ENCODE measurements at regions not wholly inside any gene's neighbourhood (a gene's known extent, or its start where the extent isn't known, plus 50 kb on each side); places are given as distances from the start of the nearest gene placed in this dataset.
"Not testable (repeated sequence)": the region's sequence is repeated elsewhere in the genome, so short reads cannot be mapped to it uniquely, and the experiment has no call there.

DNA sequence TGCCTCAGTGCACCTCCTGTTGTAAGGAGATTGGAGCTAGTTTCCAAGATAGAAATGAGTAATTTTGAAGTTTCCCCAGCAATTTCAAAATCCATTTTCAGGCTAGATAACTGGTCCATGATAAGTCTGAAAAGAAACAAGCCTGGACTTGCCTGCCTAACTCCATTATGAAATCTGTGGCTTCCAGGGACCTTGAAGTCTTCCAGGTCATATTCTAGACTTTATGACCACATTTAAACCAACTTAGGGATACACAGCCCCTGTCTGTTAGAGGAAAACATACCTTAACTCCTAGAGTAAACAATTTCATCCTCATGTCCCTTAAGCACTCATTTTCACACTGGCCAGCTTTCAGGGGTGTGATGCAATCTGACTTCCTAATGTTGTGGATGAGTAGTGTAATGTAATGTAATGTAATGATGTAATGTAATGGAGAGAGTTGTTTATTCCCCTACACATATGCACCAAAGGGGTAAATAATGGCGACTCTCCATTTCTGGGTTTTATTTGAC, 96.7 kb upstream of the FAM20A start:
- no peak for DNase-seq

DNA sequence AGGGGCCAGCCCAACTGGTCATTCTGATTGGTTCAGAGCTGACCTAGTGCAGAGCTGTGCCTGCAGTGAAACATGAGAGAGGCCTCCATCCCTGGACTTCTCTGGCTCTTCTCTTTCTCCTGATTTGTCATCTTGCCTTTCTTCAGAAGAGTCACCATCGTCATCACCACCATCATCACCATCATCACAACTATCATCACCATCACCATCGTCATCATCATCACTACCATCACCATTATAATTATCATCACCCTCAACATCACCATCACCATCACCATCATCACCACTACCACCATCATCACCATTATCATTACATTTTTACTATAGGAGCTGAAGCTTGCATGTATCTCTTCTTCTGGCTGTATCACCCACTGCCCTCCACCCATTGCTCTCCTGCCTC, 94.5 kb upstream of the FAM20A start:
- no peak for DNase-seq

DNA sequence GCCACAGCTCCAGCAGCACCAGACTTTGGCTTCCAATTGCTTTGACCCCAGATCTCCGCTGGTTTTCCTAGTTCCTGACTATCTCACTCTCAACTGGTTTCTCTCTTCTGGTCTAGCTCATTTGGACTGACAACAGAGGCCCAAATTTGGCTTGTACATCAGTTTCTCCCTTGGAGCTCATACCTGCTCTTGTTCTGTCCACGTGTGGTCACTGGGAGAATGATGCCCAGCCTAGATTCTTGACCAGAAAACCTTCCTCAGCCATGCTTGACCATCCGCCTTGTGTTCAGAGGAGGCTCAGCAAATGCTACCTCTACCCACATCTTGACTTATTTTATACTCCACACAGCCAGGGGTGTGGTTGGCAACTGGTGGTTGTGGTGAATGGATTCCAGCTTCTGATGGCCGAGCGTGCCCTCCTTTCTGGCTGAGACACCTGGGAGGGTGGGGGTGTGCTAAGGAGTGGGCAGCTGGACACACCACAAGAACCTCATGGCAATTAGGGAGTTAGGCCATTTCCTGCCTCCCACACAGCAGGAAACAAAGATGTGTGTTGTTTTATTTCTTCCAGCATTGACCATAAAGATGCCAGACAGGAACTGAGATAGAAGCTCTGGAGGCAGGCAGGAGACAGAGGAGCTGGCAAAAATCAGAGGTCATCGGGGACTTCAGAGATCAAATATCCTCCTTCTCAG, 93.8 kb upstream of the FAM20A start:
- DNase-seq, result no peak

DNA sequence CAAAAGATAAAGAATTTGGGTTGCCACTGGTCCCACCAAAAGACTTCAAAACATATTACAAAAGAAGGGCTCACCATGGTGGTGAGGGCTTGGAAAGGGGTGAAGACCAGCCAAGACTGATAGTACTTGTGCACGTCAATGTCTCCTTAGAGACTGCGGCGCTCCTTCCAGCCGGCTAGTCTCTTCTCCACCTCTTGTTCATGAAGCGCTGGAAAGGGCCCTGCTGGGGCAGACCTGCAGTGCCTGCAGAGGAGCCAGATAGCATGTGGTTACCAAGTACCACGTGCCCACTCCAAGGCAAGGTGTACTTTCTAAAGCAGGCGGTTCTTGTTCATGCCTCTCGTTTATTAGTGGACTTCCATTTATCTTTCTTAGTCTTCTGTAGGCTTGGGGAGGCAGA, 92.7 kb upstream of the FAM20A start:
- no peak for DNase-seq

DNA sequence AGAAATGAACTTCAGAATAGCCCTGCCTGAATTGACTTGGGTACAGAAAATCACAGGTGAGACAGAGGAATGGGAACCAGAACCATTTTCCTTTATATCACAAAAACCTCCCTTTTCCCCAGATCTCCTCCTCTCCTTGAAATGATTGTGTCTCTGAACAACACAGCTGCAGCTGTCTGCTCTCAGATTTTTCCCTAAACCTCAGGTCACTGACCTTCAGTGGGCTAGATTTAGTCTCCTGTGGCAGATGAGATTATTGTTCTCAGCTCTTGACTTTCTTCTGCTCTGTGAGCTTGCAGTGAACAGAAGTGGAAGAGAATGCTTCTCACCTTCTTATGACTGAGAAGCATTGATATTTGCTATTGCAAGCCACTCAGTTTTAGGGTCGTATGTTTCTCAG, 92.3 kb upstream of the FAM20A start:
- DNase-seq, result no peak

DNA sequence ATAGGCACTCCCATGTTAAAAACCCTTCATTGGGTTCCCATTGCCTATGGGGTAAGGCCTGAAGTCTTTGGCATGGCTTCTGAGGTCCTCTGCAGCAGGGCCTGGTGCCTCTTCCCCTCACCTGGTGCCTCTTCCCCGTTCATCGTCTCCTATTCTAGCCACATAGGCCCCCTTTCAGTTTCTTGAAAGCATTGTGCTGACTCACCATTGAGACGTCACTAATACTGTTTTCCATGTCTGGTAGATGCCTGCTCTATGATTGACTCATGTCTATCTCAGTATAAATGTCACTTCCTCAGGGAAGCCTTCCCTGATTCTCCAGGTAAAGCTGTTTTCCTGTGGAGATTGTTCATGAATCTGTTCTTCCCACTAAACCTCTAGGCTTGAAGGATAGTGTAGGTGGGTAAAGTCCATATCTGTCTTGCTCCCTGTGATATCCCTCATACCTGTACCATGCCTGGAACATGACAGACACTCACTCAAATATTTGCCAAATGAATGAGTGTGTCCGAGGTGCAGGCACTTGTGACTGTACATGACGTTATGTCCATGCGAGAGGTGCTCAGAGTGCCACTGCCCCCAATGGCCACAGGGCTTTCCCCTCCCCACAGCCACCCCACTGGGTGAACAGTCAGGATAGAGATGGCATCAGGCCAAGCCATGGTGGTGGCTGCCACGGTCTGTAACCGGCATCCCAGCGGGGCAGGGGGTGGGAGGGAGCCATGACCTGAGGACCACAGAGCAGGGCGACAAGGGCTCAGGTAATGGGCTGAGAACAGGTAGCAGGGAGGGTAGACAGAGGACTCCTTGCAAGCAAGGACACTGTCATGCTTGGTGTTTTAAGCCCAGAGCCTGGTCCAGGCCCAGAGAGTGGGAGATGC, 85.2 kb upstream of the FAM20A start:
- DNase-seq, result no peak

DNA sequence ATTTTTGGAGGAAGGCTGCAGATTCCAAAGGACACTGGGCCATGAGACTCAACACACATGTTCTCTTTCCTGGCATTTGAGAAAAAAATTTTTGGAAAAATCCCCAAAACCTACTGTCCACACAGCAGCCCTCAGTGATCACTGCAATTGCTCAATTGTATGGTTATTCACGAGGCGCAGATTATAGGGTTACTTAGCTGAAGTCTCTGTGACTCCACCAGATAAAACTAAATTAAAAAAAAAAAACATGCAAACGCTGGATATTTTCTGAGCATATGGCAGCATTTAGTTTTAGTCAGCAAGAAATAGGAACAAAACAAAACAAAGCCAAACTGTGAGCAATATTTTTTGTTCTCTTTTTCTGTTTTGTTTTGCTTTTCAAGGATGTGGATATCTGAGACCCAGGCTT, 83.8 kb upstream of the FAM20A start:
- DNase-seq, result no peak

DNA sequence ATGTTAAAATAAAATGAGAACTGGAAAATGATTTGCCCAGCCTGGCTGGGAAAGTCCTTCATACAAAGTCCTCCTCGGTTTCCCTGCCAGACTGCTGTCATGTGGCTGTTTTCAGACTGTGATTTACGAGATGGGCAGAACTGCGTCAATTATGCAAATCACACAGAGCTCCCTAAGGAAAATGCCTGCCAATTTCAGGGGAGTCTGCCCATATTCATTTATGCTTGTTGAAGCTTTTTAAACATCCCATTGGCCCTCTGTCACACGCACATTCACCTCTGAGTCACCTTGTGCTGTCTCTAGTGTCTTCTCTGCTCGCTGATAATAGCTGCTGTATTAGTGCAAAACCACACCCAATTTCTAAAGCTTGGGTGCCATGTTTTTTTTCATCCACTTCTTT, 81.7 kb upstream of the FAM20A start:
- peak; percentile 14 for DNase-seq

DNA sequence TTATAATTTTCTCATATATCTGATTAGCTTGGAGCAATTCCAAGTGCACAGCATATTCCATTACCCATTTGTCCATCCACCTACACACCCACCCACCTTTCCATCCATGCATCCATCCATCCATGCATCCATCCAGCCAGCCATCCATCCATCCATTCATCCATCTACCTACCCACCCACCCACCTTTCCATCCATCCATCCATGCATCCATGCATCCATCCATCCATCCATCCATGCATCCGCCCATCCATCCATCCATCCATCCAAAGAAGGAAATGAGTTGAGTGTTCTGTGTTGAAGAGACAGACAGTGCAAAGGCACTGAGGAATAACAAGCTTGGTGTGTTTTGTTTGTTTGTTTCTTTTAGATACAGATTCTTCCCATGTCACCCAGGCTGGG, 78.7 kb upstream of the FAM20A start:
- no peak for DNase-seq

DNA sequence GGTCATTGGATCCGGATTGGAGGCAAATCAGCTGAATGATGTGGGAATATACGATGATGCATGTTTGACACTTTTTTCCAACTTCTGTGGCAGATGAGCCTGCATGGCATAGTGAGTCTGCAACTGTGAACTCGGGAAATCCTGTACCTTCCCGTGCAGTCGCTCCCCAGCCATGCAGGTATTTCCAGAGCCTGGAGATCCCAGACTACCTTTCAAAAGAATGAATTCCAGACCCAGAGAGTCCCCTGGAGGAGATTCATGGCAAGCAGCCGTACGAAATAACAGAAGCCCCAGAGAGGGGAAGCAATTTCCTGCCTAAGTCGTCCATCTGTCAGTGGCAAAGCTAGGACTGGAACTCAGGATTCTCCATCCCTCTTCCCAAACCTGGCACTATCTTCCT, 75.7 kb upstream of the FAM20A start:
- no peak for DNase-seq

DNA sequence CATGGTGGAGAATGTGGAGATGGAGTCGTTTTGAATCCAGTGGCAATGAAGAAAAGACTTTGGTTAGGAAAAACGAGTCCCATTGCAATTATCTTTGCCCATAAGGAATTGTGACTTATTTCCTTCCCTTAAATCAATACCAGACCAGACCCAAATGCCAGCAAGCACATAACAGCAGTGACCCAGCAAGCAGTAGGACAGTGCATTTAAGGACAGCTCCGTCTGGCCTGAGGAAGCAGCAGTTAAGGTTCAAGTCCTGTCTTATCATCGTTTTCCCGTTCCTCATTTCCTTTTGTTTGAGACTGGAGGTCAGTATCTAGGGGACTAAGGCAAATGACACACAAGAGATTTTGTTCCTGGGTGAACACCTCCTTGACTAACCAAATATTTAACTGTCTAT, 74.6 kb upstream of the FAM20A start:
- no peak for DNase-seq

DNA sequence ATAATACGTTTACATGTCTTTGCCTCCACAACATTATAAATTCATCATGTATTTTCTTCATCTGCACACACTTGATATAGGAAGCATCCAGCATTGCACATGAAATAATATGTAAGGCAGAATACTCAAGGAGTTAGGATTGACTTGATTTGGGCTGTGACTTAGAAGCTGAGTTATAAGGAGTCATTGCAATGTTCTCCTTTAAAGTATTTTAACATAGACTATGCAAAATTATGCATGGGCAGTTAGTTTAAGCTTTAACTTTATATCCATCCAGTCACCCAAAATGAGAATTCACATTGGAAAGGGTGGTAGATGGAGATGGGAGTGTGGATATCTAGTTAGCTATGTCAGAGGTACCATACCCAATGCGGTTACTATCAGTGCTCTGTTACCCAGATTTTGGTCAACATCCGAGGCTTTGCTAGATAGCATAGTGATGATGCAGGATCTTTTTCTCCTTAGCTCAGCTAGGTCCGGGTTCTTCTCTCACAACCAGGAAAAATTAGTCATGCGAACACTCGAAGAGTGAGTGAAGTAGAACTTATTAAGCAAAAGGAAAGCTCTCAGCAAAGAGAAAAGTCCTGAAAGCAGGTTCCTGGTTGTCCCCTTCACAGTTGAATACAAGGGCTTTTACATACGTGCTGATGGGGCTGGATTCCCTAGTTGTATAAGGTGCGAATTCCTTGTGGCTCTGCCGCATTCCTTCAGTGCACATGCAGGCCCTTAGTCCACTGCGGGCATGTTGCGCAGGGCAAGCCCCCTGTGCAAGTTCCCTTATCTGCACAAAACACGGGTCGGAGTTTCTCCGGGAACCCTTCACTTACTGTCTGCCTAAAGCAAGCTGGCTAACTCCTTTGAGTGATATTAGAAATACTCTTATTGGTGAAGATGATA, 73.1 kb upstream of the FAM20A start:
- no peak for DNase-seq

DNA sequence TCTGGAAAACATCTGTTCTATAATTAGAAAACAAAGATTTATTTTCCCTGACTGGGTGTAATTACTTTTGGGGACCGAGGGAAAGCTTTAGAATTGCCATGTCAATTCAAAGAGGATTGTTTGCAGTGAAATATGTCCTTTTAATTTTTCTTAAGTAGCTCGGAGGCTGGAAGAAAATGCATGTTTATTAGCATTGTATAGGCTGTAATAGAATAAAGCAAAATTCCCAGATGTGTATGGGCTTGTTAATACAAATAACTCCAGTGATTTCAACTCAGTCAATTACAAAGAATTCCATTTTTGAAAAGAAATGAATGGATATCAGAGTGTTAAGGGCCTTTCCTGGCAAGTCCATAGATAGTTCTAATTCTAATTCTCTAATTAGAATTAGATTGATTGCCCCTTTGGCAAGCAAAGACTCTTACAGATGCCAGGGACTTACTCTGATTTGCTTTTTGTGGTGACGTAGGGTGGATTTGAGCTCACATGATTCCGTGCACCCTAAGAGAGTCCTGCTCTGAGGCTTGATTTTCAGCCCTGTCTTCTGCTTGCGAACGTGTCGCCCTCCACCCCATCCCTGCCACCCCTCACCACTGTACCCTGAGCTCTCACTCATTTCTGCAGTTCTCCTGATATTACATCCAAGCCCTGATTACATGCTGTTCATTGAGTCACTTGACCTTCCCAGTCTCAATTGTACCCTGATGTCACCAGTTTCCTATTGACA, 70.0 kb upstream of the FAM20A start:
- DNase-seq, result no peak

DNA sequence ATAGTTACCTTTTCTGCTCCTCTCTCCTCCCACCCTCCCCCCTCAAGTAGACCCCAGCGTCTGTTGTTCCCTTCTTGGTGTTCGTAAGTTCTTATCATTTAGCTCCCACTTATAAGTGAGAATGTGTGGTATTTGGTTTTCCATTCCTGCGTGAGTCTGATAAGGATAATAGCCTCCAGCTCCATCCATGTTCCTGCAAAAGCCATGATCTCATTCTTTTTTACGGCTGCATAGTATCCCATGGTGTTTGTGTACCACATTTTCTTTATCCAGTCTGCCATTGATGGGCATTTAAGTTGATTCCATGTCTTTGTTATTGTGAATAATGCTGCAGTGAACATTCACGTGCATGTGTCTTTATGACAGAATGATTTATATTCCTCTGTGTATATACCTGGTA, 65.3 kb upstream of the FAM20A start:
- not testable (repeated sequence) for DNase-seq

DNA sequence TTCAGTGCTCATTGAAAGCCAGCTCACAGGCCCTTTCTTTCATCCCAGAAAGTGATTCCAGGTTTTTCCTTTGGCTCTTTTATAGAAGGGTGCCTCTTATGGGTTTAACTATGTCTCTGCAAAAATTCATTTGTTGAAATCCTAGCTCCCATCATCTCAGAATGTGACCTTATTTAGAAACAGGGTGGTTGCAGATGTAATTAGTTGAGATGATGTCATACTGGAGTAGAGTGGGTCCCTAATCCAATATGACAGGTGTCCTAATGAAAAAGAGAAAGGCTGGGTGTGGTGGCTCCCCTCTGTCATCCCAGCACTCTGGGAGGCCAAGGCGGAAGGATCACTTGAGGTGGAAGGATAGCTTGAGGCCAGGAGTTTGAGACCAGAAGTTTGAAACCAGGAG, 64.2 kb upstream of the FAM20A start:
- DNase-seq, result no peak

DNA sequence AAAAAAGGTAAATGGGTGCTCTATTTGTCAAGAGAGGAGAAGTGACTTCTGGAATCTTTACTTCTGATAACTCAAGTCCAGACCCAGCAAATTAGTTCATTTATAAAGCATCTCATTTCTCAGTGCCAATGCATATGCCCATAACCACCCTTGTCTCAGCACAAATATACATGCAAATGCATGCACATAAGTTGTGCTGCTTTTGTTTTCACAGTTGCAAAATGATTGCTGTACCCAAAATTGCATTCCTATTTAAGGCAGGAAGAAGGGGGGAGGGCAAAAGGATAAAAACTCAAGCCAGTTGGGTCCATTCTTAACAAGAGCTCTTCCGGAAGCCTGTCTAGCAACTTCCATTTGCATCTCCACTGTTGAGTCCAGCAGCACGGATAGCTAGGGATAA, 61.3 kb upstream of the FAM20A start:
- no peak for DNase-seq

DNA sequence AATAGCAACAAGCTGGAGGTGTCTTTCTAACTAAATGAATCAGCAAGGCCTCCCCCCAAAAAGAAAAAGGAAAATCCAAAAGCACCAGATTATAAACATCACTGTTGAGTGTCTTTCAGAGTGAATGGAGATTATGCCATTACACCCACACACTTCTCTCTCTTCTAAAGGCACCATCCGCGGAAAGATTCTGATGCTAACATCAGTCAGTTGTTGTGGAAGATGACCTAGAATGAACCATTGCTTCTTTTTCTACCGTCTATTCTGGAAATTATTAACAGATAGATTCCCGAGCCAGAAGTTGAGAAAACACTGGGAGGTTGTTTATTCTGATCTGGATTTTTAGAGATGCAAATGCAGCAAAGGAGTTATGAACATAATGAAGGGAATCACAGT, 60.9 kb upstream of the FAM20A start:
- DNase-seq, result no peak

DNA sequence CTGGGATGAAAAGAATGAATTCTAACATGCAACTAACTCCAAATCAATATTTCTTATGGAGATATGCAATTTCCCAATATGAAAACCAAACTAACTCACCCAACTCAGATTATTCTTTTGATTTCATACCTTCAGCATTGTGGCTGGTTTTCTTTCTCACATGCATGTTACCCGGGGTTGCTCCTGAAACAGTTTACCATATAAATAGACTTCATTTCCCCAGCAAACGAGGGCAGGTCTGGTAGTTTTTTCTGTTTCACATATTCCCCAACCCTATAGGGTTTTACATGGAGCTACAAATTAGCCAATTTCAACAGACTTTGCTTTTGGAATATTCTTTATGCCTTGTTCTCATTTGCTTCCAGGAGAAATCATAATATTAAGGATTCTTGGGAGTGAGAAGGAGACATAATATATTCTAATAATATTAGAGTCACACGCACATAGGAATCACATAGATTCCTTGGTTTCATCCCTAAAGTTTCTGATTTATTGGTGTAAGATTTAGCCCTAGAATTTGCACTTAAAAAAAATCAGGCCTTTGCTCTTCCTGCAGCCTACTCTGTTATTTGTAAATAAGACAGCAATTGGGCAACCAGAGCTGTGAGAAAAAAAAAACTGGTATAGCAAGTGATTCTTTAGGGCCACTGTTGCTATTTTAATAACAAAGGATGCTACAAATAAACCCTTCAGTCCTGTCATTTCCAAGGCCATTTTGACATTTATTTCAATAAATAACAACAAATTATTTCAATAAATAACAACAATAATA, 60.3 kb upstream of the FAM20A start:
- DNase-seq, result no peak

DNA sequence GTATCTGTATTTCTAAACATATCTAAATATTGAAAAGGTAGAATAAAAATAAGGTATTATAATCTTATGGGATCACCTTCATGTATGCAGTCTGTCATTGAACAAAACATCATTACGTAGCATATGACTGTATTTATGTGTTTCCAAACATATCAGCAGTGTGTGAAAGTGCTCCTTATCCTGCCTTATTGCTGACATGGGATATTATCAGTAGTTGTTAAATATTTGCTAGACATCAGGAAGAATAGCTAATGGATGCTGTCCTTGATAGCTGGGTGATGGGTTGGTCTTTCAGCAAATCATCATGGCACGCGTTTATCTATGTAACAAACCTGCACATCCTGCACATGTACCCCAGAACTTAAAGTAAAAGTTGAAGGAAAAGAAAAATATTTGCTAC, 59.1 kb upstream of the FAM20A start:
- no peak for DNase-seq

DNA sequence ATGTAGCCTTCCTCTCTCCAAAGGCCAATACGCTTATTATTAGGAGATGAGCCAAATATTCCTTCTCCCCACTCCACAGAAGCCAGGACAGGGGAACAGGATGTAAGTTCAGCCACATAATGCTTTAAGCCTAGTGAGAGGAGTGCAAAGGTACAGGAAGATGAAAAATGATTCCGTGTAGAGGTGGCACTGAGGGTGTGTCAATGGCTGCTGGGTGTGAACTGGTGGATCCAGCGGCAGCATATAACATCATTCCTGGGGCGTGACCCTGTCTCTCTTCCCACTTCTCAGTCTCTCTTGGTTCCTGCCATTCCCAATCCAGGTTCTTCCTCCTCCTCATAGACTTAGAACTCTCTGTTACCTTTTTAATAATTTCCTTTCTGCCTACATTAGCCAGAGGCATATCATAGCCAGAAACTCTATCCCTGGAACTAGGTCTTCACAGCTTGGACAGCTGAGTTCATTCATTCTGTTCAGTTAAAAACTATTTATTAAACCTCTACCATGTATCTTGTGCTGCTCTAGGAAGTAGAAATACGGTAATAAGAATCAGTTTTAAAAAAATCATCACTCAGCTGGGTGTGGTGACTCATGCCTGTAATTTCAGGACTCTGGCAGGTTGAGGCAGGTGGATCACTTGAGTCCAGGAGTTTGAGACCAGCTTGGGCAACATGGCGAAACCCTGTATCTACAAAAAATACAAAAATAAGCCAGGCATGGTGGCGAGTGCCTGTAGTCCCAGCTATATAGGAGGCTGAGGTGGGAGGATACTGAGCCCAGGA, 58.0 kb upstream of the FAM20A start:
- DNase-seq, result no peak

DNA sequence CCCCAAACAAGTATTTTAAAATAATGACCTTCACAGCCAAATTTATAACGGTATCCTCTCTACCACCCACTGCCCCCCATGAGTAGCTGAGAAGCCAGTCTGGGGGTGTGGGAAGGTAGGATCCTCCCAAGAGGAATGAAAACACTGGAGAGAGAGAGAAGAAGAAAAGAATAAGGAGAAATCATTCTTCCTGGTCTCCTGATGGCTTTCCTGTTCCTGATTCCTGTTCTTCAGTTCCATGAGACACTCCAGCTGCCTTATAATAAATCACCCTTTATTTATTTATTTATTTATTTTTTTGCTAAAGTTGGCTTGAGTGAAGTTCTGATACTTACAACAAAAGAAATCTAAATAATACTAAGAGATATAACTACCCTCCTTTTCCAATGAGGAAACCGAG, 56.4 kb upstream of the FAM20A start:
- no peak for DNase-seq

Data from NCI-H1417 treated with DMSO at 0.1 percent for 48 hours (cell line).